ENCODE measurements at regions not wholly inside any gene's neighbourhood (a gene's known extent, or its start where the extent isn't known, plus 50 kb on each side); places are given as distances from the start of the nearest gene placed in this dataset.

DNA sequence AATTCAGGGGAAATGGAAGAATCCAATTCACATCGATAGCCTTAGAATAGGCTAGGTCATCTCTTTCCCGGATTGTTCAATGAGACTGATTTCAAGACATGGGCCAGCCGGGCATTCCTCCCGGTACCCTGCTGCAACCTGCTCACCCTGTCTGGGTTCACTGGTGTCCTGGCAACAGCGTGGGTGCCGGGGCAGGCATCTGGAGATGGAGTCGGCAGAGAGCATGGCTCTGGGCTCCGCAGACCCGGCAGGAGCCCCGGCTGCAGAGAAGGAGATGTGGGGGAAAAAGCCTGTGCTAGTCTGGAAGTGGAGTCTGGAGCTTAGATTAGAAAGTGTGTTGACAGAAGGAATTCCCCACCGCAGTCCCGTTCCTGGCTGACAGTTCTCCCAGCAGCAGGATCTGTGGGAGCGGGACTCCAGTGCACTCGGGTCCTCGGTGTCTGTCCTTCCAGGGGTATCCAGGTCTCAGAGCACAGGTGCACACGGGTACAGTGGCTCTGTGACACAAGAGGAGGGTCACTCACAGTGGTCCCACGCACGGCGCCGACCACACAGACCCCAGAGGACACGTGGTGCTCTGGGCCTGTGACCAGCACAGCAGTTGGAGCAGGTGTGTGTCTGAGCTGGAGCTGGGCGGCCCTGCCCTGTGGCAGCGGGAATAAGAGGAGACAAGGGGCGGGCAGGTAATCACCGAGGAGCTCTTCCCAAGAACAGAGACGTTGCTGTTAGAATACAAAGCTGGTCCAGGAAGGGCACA lies 65.7 kb upstream of the PITRM1 start:
- ChIA-PET CTCF (interaction anchor here (0.9 to 2.4 kb wide), 4 partner anchors 40 to 543 kb away, joined by 3 to 13 read pairs (median 5); no protein-coding TSS in a partner anchor), POLR2A (no interaction called here)

More for the DNA sequence above, 65.7 kb upstream of the PITRM1 start:
- TF ChIP-seq FOS (IDR thresholded peaks at IDR 0.05; ENCODE audit: borderline replicate concordance, insufficient read depth, low read length) (no peak), EZH2 (IDR thresholded peaks at IDR 0.05; ENCODE audit: borderline replicate concordance, low read depth, low read length, severe bottlenecking) (no peak), JUN (IDR thresholded peaks at IDR 0.05; ENCODE audit: borderline replicate concordance, insufficient read depth, insufficient read length, low read depth) (no peak), MYC (IDR thresholded peaks at IDR 0.05; ENCODE audit: low read depth, low read length) (no peak), POLR2A (IDR thresholded peaks at IDR 0.05; ENCODE audit: low read depth, low read length) (no peak), GATA2 (IDR thresholded peaks at IDR 0.05; ENCODE audit: insufficient read depth, insufficient read length, low read depth, low read length) (no peak), POLR2AphosphoS5 (IDR thresholded peaks at IDR 0.05; ENCODE audit: insufficient read depth, low read depth, low read length) (no peak)
- TF ChIP-seq, protein P1, sequence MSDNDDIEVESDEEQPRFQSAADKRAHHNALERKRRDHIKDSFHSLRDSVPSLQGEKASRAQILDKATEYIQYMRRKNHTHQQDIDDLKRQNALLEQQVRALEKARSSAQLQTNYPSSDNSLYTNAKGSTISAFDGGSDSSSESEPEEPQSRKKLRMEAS (IDR thresholded peaks at IDR 0.05; ENCODE audit: insufficient read depth, insufficient read length), result no peak
- TF ChIP-seq, protein P2, sequence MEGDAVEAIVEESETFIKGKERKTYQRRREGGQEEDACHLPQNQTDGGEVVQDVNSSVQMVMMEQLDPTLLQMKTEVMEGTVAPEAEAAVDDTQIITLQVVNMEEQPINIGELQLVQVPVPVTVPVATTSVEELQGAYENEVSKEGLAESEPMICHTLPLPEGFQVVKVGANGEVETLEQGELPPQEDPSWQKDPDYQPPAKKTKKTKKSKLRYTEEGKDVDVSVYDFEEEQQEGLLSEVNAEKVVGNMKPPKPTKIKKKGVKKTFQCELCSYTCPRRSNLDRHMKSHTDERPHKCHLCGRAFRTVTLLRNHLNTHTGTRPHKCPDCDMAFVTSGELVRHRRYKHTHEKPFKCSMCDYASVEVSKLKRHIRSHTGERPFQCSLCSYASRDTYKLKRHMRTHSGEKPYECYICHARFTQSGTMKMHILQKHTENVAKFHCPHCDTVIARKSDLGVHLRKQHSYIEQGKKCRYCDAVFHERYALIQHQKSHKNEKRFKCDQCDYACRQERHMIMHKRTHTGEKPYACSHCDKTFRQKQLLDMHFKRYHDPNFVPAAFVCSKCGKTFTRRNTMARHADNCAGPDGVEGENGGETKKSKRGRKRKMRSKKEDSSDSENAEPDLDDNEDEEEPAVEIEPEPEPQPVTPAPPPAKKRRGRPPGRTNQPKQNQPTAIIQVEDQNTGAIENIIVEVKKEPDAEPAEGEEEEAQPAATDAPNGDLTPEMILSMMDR (IDR thresholded peaks at IDR 0.05; ENCODE audit: extremely low read depth in 1 of 2, insufficient read depth in 1 of 2, low read depth in 1 of 2, low read length in 2 of 2), result no peak
- FAIRE-seq (no peak), DNase-seq (ENCODE audit: low read depth, low spot score) (no peak)
- intact Hi-C loops (cut with micrococcal nuclease) (loop anchor here (10.0 kb wide), 1 partner anchor 1117 kb away; no protein-coding TSS in a partner anchor), dilution Hi-C loops (cut with MboI; ENCODE audit: extremely low pct_ligation_motif_present, low sequenced_read_pairs) (no loop called here)
- Histone ChIP-seq H3K9me1 (replicated peaks; ENCODE audit: control insufficient read depth, extremely low read depth, insufficient read depth, low read length) (no peaks in the 10 kb centered on the region), H3K4me3 (replicated peaks in 1 of 3; ENCODE audit: insufficient read depth in 1 of 3, low read depth in 1 of 3, low read length in 3 of 3) (no peak overlapping the region), H3K79me2 (ENCODE audit: control insufficient read depth, insufficient read depth, low read length) (no peaks in the 10 kb centered on the region), H3K27ac (ENCODE audit: insufficient read depth, low read depth, low read length) (no peak overlapping the region), H3K4me2 (ENCODE audit: insufficient read depth, low read length) (no peak overlapping the region), H4K20me1 (replicated peaks; ENCODE audit: control insufficient read depth, extremely low read depth, insufficient read depth, low read length) (no peaks in the 10 kb centered on the region), H2AFZ (ENCODE audit: low read depth, low read length) (no peak overlapping the region), H3K4me1 (ENCODE audit: control insufficient read depth, extremely low read depth, insufficient read depth, low read length) (peaks cover 11% of the 10 kb centered on the region), H3K9ac (replicated peaks; ENCODE audit: extremely low read depth, insufficient read depth, low read length) (no peak overlapping the region), H3K36me3 (ENCODE audit: control insufficient read depth in 2 of 2, extremely low read depth in 1 of 2, insufficient read depth in 2 of 2, low read length in 2 of 2) (no peaks in the 10 kb centered on the region), H3K27me3 (ENCODE audit: control insufficient read depth in 2 of 2, insufficient read depth in 2 of 2, low read length in 2 of 2) (no peaks in the 10 kb centered on the region), H3K9me3 (replicated peaks; ENCODE audit: control insufficient read depth, insufficient read depth, low read length) (no peaks in the 10 kb centered on the region)
- no TSS peak for BruUV-seq (replicated peaks)
